ENCODE measurements at regions not wholly inside any gene's neighbourhood (a gene's known extent, or its start where the extent isn't known, plus 50 kb on each side); places are given as distances from the start of the nearest gene placed in this dataset.

- Mint-ChIP-seq H3K27me3 (ENCODE audit: insufficient read depth, low read depth) (no peaks in the 10 kb centered on the region), H3K4me1 (peaks cover 14% of the 10 kb centered on the region), H3K36me3 (no peaks in the 10 kb centered on the region), H3K4me3 (no peak overlapping the region), H3K9me3 (peaks cover 7% of the 10 kb centered on the region), H3K27ac (no peak overlapping the region)
- Histone ChIP-seq H3F3A (ENCODE audit: low read depth) (peaks cover 2% of the 10 kb centered on the region), H3K27me3 (no peaks in the 10 kb centered on the region), H3K4me3 (no peak overlapping the region), H3K9me3 (ENCODE audit: low read depth) (no peaks in the 10 kb centered on the region), H3K9ac (no peak overlapping the region), H3K27ac (no peak overlapping the region), H3K4me1 (peaks cover 23% of the 10 kb centered on the region), H3K4me2 (no peak overlapping the region), H2AFZ (replicated peaks) (no peak overlapping the region), H4K20me1 (ENCODE audit: low read depth) (no peaks in the 10 kb centered on the region), H3K36me3 (no peaks in the 10 kb centered on the region), H3K79me2 (ENCODE audit: low read depth) (no peaks in the 10 kb centered on the region)
- TF ChIP-seq EZH2phosphoT487 (IDR thresholded peaks at IDR 0.05) (no peak), CTCF (IDR thresholded peaks at IDR 0.05) (no peak)
- DNase-seq (ENCODE audit: low spot score) = no peak
Measured at GRCh38 chr3:174408310-174408709, 450.8 kb upstream of the NAALADL2 start.

- no peaks in the 10 kb centered on the region for H3K79me2 ChIP-seq (ENCODE audit: low read depth)
- no peak overlapping the region for H3K4me3 ChIP-seq
- Mint-ChIP-seq H3K27ac (no peak overlapping the region), H3K36me3 (no peaks in the 10 kb centered on the region), H3K4me3 (no peak overlapping the region), H3K9me3 (peaks cover 7% of the 10 kb centered on the region), H3K4me1 (peaks cover 19% of the 10 kb centered on the region), H3K27me3 (ENCODE audit: insufficient read depth, low read depth) (no peaks in the 10 kb centered on the region)
- no peaks in the 10 kb centered on the region for H3K9me3 ChIP-seq (ENCODE audit: low read depth)
- H2AFZ ChIP-seq (replicated peaks) = peak overlapping the region; percentile 12
- H3F3A ChIP-seq (ENCODE audit: low read depth) = peaks cover 10% of the 10 kb centered on the region
- no peak overlapping the region for H3K4me2 ChIP-seq
- DNase-seq (ENCODE audit: low spot score) = peak; percentile 12
- H3K27ac ChIP-seq = no peak overlapping the region
- peaks cover 29% of the 10 kb centered on the region for H3K4me1 ChIP-seq
- no peak overlapping the region for H3K9ac ChIP-seq
- no peak for TF ChIP-seq CTCF (IDR thresholded peaks at IDR 0.05)
- no peak for TF ChIP-seq EZH2phosphoT487 (IDR thresholded peaks at IDR 0.05)
- TF ChIP-seq EZH2 (IDR thresholded peaks at IDR 0.05) = no peak
- H3K36me3 ChIP-seq = no peaks in the 10 kb centered on the region
- H4K20me1 ChIP-seq (ENCODE audit: low read depth) = no peaks in the 10 kb centered on the region
- no peaks in the 10 kb centered on the region for H3K27me3 ChIP-seq
Measured at GRCh38 chr3:174409086-174409743, 449.9 kb upstream of the NAALADL2 start.

GRCh38 chr3:174413062-174413912 is 445.8 kb upstream of the NAALADL2 start:
- Histone ChIP-seq H3K4me2 (peak overlapping the region; percentile 51), H3K4me1 (peaks cover 33% of the 10 kb centered on the region), H3K27ac (peak overlapping the region; percentile 94), H3K79me2 (ENCODE audit: low read depth) (no peaks in the 10 kb centered on the region), H3K9ac (no peak overlapping the region), H3K36me3 (no peaks in the 10 kb centered on the region), H4K20me1 (ENCODE audit: low read depth) (no peaks in the 10 kb centered on the region), H2AFZ (replicated peaks) (no peak overlapping the region), H3K9me3 (ENCODE audit: low read depth) (no peaks in the 10 kb centered on the region), H3F3A (ENCODE audit: low read depth) (peaks cover 10% of the 10 kb centered on the region), H3K27me3 (no peaks in the 10 kb centered on the region), H3K4me3 (peak overlapping the region; percentile 4)
- H3K4me3 Mint-ChIP-seq = no peak overlapping the region
- H3K4me1 Mint-ChIP-seq = peaks cover 19% of the 10 kb centered on the region
- peaks cover 1% of the 10 kb centered on the region for H3K9me3 Mint-ChIP-seq
- H3K27ac Mint-ChIP-seq = peak overlapping the region; percentile 54
- peaks cover 2% of the 10 kb centered on the region for H3K36me3 Mint-ChIP-seq
- peak; percentile 72 for DNase-seq (ENCODE audit: low spot score)
- H3K27me3 Mint-ChIP-seq (ENCODE audit: insufficient read depth, low read depth) = no peaks in the 10 kb centered on the region
- TF ChIP-seq CTCF (IDR thresholded peaks at IDR 0.05) = no peak
- no peak for TF ChIP-seq EZH2phosphoT487 (IDR thresholded peaks at IDR 0.05)
- no peak for TF ChIP-seq EZH2 (IDR thresholded peaks at IDR 0.05)
